ENCODE measurements at regions not wholly inside any gene's neighbourhood (a gene's known extent, or its start where the extent isn't known, plus 50 kb on each side); places are given as distances from the start of the nearest gene placed in this dataset.

- H2AFZ ChIP-seq (ENCODE audit: low read length), result no peak overlapping the region
- BruUV-seq (replicated peaks), result no TSS peak
- no peak for TF ChIP-seq CTCF (conservative IDR thresholded peaks at IDR 0.05; ENCODE audit: low read length)
- TF ChIP-seq EZH2phosphoT487 (IDR thresholded peaks at IDR 0.05; ENCODE audit: borderline replicate concordance, low read depth, low read length), result no peak
- intact Hi-C loops (cut with micrococcal nuclease; ENCODE audit: unreplicated experiment), result no loop called here
- H3K9me3 ChIP-seq (ENCODE audit: low read length), result no peaks in the 10 kb centered on the region
- POLR2A ChIA-PET, result no interaction called here
- no peaks in the 10 kb centered on the region for H3K9me2 ChIP-seq (ENCODE audit: insufficient read depth, low read length)
- H3K36me3 ChIP-seq (ENCODE audit: insufficient read depth, low read length), result no peaks in the 10 kb centered on the region
- H3K4me1 ChIP-seq (ENCODE audit: insufficient read depth, low read length, poor library complexity, severe bottlenecking), result no peaks in the 10 kb centered on the region
- H3K27ac ChIP-seq (ENCODE audit: low read depth, low read length, poor library complexity, severe bottlenecking), result no peak overlapping the region
- no peaks in the 10 kb centered on the region for H3K79me2 ChIP-seq (ENCODE audit: insufficient read depth, low read depth, low read length)
- no peak overlapping the region for H3K4me3 ChIP-seq (ENCODE audit: low read depth, low read length, poor library complexity, severe bottlenecking)
- H4K20me1 ChIP-seq (ENCODE audit: insufficient read depth, low read length), result no peaks in the 10 kb centered on the region
- DNase-seq (ENCODE audit: low spot score), result no peak
- CTCF ChIA-PET (ENCODE audit: unreplicated experiment), result no interaction called here
- no peak overlapping the region for H3K4me2 ChIP-seq (ENCODE audit: low read length)
Observed at GRCh38 chr5:82967072-82967471, 110.1 kb downstream of the TMEM167A start.

- no TSS peak for BruUV-seq (replicated peaks)
Observed at GRCh38 chr5:82959466-82959865, 117.7 kb downstream of the TMEM167A start.

GRCh38 chr5:82956600-82956999 lies 120.6 kb downstream of the TMEM167A start:
- Histone ChIP-seq H4K20me1 (ENCODE audit: insufficient read depth, low read length) (no peaks in the 10 kb centered on the region), H3K4me3 (ENCODE audit: low read depth, low read length, poor library complexity, severe bottlenecking) (no peak overlapping the region), H3K9me3 (ENCODE audit: low read length) (peaks cover 3% of the 10 kb centered on the region; the same call in 1 of the 2 replicates), H2AFZ (ENCODE audit: low read length) (no peak overlapping the region), H3K4me2 (ENCODE audit: low read length) (no peak overlapping the region), H3K4me1 (ENCODE audit: insufficient read depth, low read length, poor library complexity, severe bottlenecking) (no peaks in the 10 kb centered on the region), H3K27ac (ENCODE audit: low read depth, low read length, poor library complexity, severe bottlenecking) (no peak overlapping the region), H3K36me3 (ENCODE audit: insufficient read depth, low read length) (no peaks in the 10 kb centered on the region), H3K79me2 (ENCODE audit: insufficient read depth, low read depth, low read length) (no peaks in the 10 kb centered on the region), H3K9me2 (ENCODE audit: insufficient read depth, low read length) (no peaks in the 10 kb centered on the region)
- no TSS peak for BruUV-seq (replicated peaks)
- no peak for DNase-seq (ENCODE audit: low spot score)
- no peak for TF ChIP-seq EZH2phosphoT487 (IDR thresholded peaks at IDR 0.05; ENCODE audit: borderline replicate concordance, low read depth, low read length)
- TF ChIP-seq CTCF (conservative IDR thresholded peaks at IDR 0.05; ENCODE audit: low read length), result no peak
- ChIA-PET CTCF (ENCODE audit: unreplicated experiment) (no interaction called here), POLR2A (no interaction called here)
- intact Hi-C loops (cut with micrococcal nuclease; ENCODE audit: unreplicated experiment), result no loop called here

More at GRCh38 chr5:82959466-82959865, 117.7 kb downstream of the TMEM167A start:
- Histone ChIP-seq H3K79me2 (ENCODE audit: insufficient read depth, low read depth, low read length) (no peaks in the 10 kb centered on the region), H3K4me3 (ENCODE audit: low read depth, low read length, poor library complexity, severe bottlenecking) (no peak overlapping the region), H3K27ac (ENCODE audit: low read depth, low read length, poor library complexity, severe bottlenecking) (no peak overlapping the region), H2AFZ (ENCODE audit: low read length) (no peak overlapping the region), H3K36me3 (ENCODE audit: insufficient read depth, low read length) (no peaks in the 10 kb centered on the region), H3K9me2 (ENCODE audit: insufficient read depth, low read length) (no peaks in the 10 kb centered on the region), H3K9me3 (ENCODE audit: low read length) (peaks cover 3% of the 10 kb centered on the region; the same call in 1 of the 2 replicates), H4K20me1 (ENCODE audit: insufficient read depth, low read length) (no peaks in the 10 kb centered on the region), H3K4me2 (ENCODE audit: low read length) (no peak overlapping the region), H3K4me1 (ENCODE audit: insufficient read depth, low read length, poor library complexity, severe bottlenecking) (no peaks in the 10 kb centered on the region)
- ChIA-PET CTCF (ENCODE audit: unreplicated experiment) (no interaction called here), POLR2A (no interaction called here)
- TF ChIP-seq EZH2phosphoT487 (IDR thresholded peaks at IDR 0.05; ENCODE audit: borderline replicate concordance, low read depth, low read length) (no peak), CTCF (conservative IDR thresholded peaks at IDR 0.05; ENCODE audit: low read length) (no peak)
- DNase-seq (ENCODE audit: low spot score), result no peak
- intact Hi-C loops (cut with micrococcal nuclease; ENCODE audit: unreplicated experiment), result no loop called here
